Gastrocnemius medialis (tissue), 4 donors: ENCODE measurements at regions not wholly inside any gene's neighbourhood (a gene's known extent, or its start where the extent isn't known, plus 50 kb on each side); places are given as distances from the start of the nearest gene placed in this dataset.

Source experiments
- ATAC-seq, 2 donors: fragments of 150-250 bp; one replicate each; pipeline ENCODE4 v1.9.1; 2016
- DNase-seq, 2 donors: peaks; one replicate each; pipeline ENCODE4 v3.0.0-alpha.2; 2019
- H3K27ac ChIP-seq, 4 donors: fragments of 200-600 bp; sonication (generic); 1 replicate in 1 of 4; 2 replicates in 3 of 4; pipeline ENCODE4 v1.5.1; 2016 to 2018; ENCODE audit warnings: mild to moderate bottlenecking in 2 of 4, moderate library complexity in 1 of 4
- H3K27me3 ChIP-seq, 3 donors: fragments of 200-600 bp; sonication (generic) in 2 of 3; 1 replicate in 1 of 3; 2 replicates in 2 of 3; pipeline versions ENCODE4 v1.5.1 to v1.6.0; 2016 to 2019; ENCODE audit warnings: mild to moderate bottlenecking in 1 of 3, moderate library complexity in 1 of 3
- H3K36me3 ChIP-seq, 2 donors: fragments of 200-600 bp; sonication (generic) in 1 of 2; one replicate each; pipeline ENCODE4 v1.5.1; 2017 to 2018
- H3K4me1 ChIP-seq, 2 donors: fragments of 200-600 bp; sonication (generic) in 1 of 2; one replicate each; pipeline ENCODE4 v1.5.1; 2016 to 2017; ENCODE audit warnings: mild to moderate bottlenecking in 2 of 2
- H3K4me3 ChIP-seq, 4 donors: fragments of 200-600 bp; sonication (generic) in 3 of 4; 1 replicate in 1 of 4; 2 replicates in 3 of 4; pipeline ENCODE4 v1.5.1; 2016 to 2019; ENCODE audit warnings: mild to moderate bottlenecking in 2 of 4
- H3K9me3 ChIP-seq, 3 donors: fragments of 200-600 bp; sonication (generic) in 2 of 3; 1 replicate in 1 of 3; 2 replicates in 2 of 3; pipeline ENCODE4 v1.5.1; 2016 to 2019
- POLR2A ChIP-seq, 2 donors: fragments of 450-650 bp; IDR thresholded peaks; one replicate each; pipeline ENCODE4 v1.6.1; 2017; ENCODE audit warnings: antibody characterized with exemption in 2 of 2, mild to moderate bottlenecking in 2 of 2, moderate library complexity in 2 of 2
- in situ Hi-C, 4 donors: fragments of 200-750 bp; cut with MboI; loops; one replicate each; pipeline versions ENCODE4 v1.15.0 to v1.8.0; 2017; ENCODE audit warnings: low sequenced_read_pairs in 4 of 4
- intact Hi-C: fragments of 100-400 bp; cut with DNase I; formaldehyde crosslinking; loops from one replicate; pipeline ENCODE4 v1.15.1; 2023; ENCODE audit warnings: low total_unique reads
- TF ChIP-seq, protein P1 (sequence below), 5 experiments: fragments of 450-650 bp in 3 of 5; fragments of 200-600 bp in 2 of 5; sonication (generic) in 2 of 5; IDR thresholded peaks in 4 of 5; conservative IDR thresholded peaks in 1 of 5; 1 replicate in 4 of 5; 2 replicates in 1 of 5; pipeline ENCODE4 v1.5.1; 2016 to 2019; ENCODE audit warnings: antibody characterized with exemption in 5 of 5, mild to moderate bottlenecking in 3 of 5, moderate library complexity in 3 of 5

DNA sequence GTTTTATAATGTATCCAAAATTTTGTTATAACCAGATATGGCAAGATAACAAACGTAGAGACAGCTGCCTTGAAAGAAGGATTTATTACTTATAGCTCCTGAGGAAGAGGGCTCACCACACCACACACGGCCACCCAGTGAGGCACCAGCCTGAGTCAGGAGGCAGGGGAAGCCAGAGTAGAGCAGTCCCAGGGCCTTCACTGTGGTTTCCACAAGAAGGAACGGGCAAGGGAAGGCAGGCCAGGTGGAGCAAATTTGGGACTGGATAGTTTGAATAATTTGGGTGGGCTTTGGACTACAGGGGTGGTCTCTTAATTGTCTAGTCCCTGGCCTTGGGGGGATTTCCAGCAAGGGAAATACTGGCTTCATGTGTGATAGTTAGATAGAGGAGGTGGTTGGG lies 72.5 kb downstream of the RRAGC start:
- in situ Hi-C loops, result no loop called here
- ATAC-seq (no peak), DNase-seq (no peak)
- intact Hi-C loops, result no loop called here
- H3K9me3 ChIP-seq, result no peaks in the 10 kb centered on the region
- H3K36me3 ChIP-seq, result no peaks in the 10 kb centered on the region
- no peak overlapping the region for H3K27ac ChIP-seq
- no peaks in the 10 kb centered on the region for H3K4me1 ChIP-seq
- no peak overlapping the region for H3K4me3 ChIP-seq
- H3K27me3 ChIP-seq, result peaks cover 38 to 59% (median 58%) of the 10 kb centered on the region in 3 donors
- TF ChIP-seq, protein P1, sequence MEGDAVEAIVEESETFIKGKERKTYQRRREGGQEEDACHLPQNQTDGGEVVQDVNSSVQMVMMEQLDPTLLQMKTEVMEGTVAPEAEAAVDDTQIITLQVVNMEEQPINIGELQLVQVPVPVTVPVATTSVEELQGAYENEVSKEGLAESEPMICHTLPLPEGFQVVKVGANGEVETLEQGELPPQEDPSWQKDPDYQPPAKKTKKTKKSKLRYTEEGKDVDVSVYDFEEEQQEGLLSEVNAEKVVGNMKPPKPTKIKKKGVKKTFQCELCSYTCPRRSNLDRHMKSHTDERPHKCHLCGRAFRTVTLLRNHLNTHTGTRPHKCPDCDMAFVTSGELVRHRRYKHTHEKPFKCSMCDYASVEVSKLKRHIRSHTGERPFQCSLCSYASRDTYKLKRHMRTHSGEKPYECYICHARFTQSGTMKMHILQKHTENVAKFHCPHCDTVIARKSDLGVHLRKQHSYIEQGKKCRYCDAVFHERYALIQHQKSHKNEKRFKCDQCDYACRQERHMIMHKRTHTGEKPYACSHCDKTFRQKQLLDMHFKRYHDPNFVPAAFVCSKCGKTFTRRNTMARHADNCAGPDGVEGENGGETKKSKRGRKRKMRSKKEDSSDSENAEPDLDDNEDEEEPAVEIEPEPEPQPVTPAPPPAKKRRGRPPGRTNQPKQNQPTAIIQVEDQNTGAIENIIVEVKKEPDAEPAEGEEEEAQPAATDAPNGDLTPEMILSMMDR (IDR thresholded peaks at IDR 0.05 in 4 of 5, conservative IDR thresholded peaks at IDR 0.05 in 1 of 5), result no peak
- TF ChIP-seq POLR2A (IDR thresholded peaks at IDR 0.05), result no peak

DNA sequence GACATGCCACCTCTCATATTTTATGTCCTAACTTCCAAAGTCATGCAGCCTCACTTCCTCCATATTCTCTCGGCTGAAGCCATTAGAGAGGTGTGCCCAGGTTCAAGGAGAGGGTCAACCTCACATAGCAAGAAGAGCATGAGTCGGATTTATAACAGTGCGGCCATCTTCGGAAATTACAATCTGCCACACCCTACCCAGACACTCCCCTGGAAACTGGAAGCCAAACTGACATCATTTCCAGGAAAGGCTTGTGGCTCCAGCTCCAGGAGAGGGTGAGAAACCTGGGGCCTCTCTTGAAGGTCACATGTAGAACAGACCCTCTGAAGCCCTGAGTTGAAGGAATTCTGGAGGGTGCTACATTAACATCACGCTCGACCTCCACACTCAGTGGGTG lies 73.5 kb downstream of the RRAGC start:
- no peak for ATAC-seq
- in situ Hi-C loops, result no loop called here
- Histone ChIP-seq H3K4me3 (no peak overlapping the region), H3K4me1 (no peaks in the 10 kb centered on the region), H3K9me3 (no peaks in the 10 kb centered on the region), H3K36me3 (no peaks in the 10 kb centered on the region), H3K27ac (no peak overlapping the region), H3K27me3 (peaks cover 43 to 69% (median 64%) of the 10 kb centered on the region in 3 donors)
- DNase-seq, result no peak
- intact Hi-C loops, result no loop called here
- TF ChIP-seq POLR2A (IDR thresholded peaks at IDR 0.05), result no peak
- TF ChIP-seq, protein P1 (IDR thresholded peaks at IDR 0.05 in 4 of 5, conservative IDR thresholded peaks at IDR 0.05 in 1 of 5), result no peak

DNA sequence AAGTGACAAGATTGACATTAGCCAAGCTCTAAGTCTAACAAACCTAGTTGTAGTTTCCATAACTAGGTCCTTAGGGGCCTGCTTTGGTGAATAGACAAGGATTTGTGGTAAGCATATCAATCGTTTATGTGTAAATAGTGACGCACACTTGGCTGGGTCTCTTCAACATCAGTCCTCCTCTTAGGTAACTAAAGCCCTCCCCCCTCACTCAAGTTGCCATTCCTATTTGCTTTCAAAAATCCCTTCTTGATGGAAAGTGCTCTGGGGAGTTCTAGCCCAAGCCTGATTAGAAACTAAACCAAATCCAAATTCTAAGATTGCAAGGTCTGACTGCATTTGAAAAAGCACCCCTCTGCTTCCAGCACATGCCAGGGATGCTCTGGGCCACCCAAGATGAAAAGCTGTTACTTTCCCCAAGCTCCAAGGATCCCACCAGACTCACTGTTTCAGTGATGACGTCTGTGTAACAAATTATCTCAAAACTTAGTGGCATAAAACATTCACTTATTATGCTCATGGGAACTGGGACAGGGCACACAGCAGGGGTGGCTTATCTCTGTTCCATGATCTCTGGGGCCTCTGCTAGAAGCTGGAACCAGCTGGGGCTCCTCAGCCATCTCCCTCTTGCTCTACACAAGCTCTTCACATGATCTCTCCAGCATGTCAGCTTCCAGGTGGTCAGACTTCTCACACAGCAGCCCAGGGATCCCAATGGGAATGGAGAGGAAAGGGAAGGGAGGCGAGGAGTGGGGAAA lies 74.1 kb downstream of the RRAGC start:
- Histone ChIP-seq H3K27ac (no peak overlapping the region), H3K36me3 (no peaks in the 10 kb centered on the region), H3K4me1 (no peaks in the 10 kb centered on the region), H3K4me3 (no peak overlapping the region), H3K9me3 (no peaks in the 10 kb centered on the region), H3K27me3 (peaks cover 39 to 75% (median 69%) of the 10 kb centered on the region in 3 donors)
- TF ChIP-seq, protein P1 (IDR thresholded peaks at IDR 0.05 in 4 of 5, conservative IDR thresholded peaks at IDR 0.05 in 1 of 5), result no peak
- in situ Hi-C loops, result no loop called here
- DNase-seq (no peak), ATAC-seq (no peak)
- intact Hi-C loops, result no loop called here

DNA sequence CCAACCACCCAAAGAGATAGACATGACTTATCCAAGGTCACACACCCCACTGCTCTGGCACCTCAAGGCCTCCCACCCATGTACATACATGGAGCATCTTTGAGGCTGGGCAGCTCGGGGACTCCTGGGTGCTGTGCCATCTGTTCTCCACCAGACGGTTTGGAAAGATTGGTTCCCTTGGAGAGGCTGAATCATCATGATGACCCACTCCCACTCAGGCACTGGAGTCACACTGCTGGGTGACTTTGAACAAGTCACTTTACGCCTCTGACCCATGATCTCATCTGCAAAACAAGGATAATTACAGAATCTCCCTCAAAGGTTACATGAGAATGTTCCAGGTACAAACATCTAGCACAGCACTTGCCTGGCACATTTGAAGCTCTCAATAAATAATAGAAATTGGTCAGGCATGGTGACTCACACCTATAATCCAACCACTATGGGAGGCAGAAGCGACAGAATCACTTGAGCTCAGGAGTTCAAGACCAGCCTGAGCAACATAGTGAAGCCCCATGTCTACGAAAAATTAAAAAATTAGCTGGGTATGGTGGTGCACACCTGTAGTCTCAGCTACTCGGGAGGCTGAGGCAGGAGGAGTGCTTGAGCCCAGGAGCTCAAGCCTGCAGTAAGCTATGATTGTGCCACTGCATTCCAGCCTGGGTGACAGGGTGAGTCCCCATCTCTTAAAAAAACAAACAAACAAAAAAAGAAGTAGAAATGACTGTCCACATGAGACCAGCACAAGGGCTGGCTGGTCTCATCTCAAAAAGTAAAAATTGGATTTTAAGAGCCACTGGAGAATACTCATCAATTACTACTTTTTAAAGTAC lies 74.9 kb downstream of the RRAGC start:
- Histone ChIP-seq H3K27ac (no peak overlapping the region), H3K9me3 (no peaks in the 10 kb centered on the region), H3K4me1 (no peaks in the 10 kb centered on the region), H3K36me3 (no peaks in the 10 kb centered on the region), H3K27me3 (peaks cover 38 to 75% (median 69%) of the 10 kb centered on the region in 3 donors), H3K4me3 (no peak overlapping the region)
- no peak for DNase-seq
- TF ChIP-seq, protein P1 (IDR thresholded peaks at IDR 0.05 in 4 of 5, conservative IDR thresholded peaks at IDR 0.05 in 1 of 5), result no peak
- TF ChIP-seq POLR2A (IDR thresholded peaks at IDR 0.05), result no peak
- ATAC-seq, result no peak
- intact Hi-C loops, result no loop called here
- in situ Hi-C loops, result no loop called here
